H1 (cell line): ENCODE measurements at regions not wholly inside any gene's neighbourhood (a gene's known extent, or its start where the extent isn't known, plus 50 kb on each side); places are given as distances from the start of the nearest gene placed in this dataset.

Experiments used
- CBX5 ChIP-seq: fragments of 300-800, 300-1000 bp; sonication (generic); IDR thresholded peaks from 2 replicates; pipeline ENCODE4 v1.7.1; 2016; ENCODE audit warnings: antibody characterized with exemption, low read length, low read depth
- KDM5A ChIP-seq: fragments of 200-600 bp; IDR thresholded peaks from 2 replicates; pipeline ENCODE4 v1.7.1; 2012; ENCODE audit warnings: mild to moderate bottlenecking, low read length, inconsistent platforms, mixed read lengths
- POU5F1 ChIP-seq: IDR thresholded peaks from 2 replicates; pipeline ENCODE4 v1.6.1; 2011; ENCODE audit warnings: low read depth, mild to moderate bottlenecking, low read length, moderate library complexity
- SIX5 ChIP-seq: IDR thresholded peaks from 2 replicates; pipeline ENCODE4 v1.6.1; 2011; ENCODE audit warnings: mild to moderate bottlenecking, low read depth, low read length
- SP4 ChIP-seq: IDR thresholded peaks from 2 replicates; pipeline ENCODE4 v1.6.1; 2012; ENCODE audit warnings: low read length, inconsistent platforms
- YY1 ChIP-seq: IDR thresholded peaks from 2 replicates; pipeline ENCODE4 v1.6.1; 2011; ENCODE audit warnings: low read depth, mild to moderate bottlenecking, low read length

DNA sequence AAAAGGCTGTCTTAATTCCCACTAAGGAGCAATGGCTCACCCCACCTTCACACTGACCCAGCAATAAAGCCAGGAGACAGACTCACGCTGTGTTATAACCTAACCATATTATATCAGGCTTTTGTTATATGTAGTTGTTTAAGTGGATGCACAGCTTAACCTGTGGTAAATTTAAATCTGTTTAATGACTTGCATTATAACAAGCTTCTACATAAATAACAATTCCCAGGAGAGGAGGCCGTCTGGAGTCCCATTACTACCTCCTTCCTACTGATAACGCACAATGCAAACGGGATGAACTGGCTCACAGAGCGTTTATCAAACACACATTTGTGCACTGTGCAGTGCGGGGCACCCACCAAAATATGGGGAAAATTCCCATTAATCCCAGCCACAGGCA is 102.1 kb upstream of the MGMT start (continued):
- TF ChIP-seq POU5F1 (no peak), YY1 (no peak), SIX5 (no peak), CBX5 (no peak), KDM5A (no peak), SP4 (no peak)
